ENCODE measurements at regions not wholly inside any gene's neighbourhood (a gene's known extent, or its start where the extent isn't known, plus 50 kb on each side); places are given as distances from the start of the nearest gene placed in this dataset.

GRCh38 chr10:64113792-64114191 is 592.6 kb downstream of the REEP3 start:
- no peak for TF ChIP-seq CTCF (IDR thresholded peaks at IDR 0.05; ENCODE audit: low read length)
- no peak for TF ChIP-seq EZH2 (IDR thresholded peaks at IDR 0.05; ENCODE audit: borderline replicate concordance, low read length)
